Heart left ventricle (tissue), 13 donors: ENCODE measurements at regions not wholly inside any gene's neighbourhood (a gene's known extent, or its start where the extent isn't known, plus 50 kb on each side); places are given as distances from the start of the nearest gene placed in this dataset.
"Not testable (repeated sequence)": the region's sequence is repeated elsewhere in the genome, so short reads cannot be mapped to it uniquely, and the experiment has no call there.

Experiments
- POLR2A ChIP-seq, 2 donors: fragments of 450-650 bp; IDR thresholded peaks; one replicate each; pipeline ENCODE4 v1.6.1; 2017; ENCODE audit warnings: antibody characterized with exemption in 2 of 2, mild to moderate bottlenecking in 2 of 2, moderate library complexity in 2 of 2
- TF ChIP-seq, protein P1 (sequence below), 12 donors: fragments of 200-600 bp; sonication (generic) in 4 of 12; IDR thresholded peaks; one replicate each; pipeline versions ENCODE4 v1.5.0 to v1.8.0; 2018 to 2022; ENCODE audit warnings: antibody characterized with exemption in 12 of 12, mild to moderate bottlenecking in 5 of 12
- donor health status: ischemic (EF 13 %, LVEDD 7.1; RV severe dilation, severe dysfunction).
- donor health status: DM: no; HTN: yes; CAD: no.
- donor health status: DM: no; HTN: no; CAD: no.
- donor health status: ischemic (EF 25% LVEDD 6.9; RV normal size, moderate dysfunction).
- donor health status: ischemic (EF 25% LVEDD 5.7; RV mildly dilated, moderate dysfunction).
- donor health status: ischemic (EF 35%, LVEDD 5.7; RV mildly dilated, moderate dysfunction).
- donor health status: nonischemic (EF 11% LVEDD 7.7; RV severe dilation, severe dysfunction).
- donor health status: DM: yes; HTN: yes; CAD: no.
- donor health status: PGD.
- donor health status: ischemic (EF 29% LVEDD 5.4; RV normal size, mild dysfunction).
- donor health status: nonischemic (EF 23%, LVEDD 6.1; RV moderate dilation, normal function).

DNA sequence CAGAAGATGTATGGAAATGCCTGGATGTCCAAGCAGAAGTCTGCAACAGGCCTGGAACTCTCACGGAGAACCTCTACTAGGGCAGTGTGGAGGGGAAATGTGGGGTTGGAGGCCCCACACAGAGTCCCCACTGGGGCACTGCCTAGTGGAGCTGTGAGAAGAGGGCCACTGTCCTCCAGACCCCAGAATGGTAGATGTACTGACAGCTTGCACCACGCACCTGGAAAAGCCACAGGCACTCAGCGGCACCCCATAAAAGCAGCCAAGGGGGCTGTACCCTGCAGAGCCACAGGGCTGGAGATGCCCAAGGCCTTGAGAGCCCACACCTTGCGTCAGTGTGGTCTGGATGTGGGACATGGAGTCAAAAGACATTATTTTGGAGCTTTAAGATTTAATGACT is 177.3 kb upstream of the C14orf180 start:
- TF ChIP-seq, protein P1, sequence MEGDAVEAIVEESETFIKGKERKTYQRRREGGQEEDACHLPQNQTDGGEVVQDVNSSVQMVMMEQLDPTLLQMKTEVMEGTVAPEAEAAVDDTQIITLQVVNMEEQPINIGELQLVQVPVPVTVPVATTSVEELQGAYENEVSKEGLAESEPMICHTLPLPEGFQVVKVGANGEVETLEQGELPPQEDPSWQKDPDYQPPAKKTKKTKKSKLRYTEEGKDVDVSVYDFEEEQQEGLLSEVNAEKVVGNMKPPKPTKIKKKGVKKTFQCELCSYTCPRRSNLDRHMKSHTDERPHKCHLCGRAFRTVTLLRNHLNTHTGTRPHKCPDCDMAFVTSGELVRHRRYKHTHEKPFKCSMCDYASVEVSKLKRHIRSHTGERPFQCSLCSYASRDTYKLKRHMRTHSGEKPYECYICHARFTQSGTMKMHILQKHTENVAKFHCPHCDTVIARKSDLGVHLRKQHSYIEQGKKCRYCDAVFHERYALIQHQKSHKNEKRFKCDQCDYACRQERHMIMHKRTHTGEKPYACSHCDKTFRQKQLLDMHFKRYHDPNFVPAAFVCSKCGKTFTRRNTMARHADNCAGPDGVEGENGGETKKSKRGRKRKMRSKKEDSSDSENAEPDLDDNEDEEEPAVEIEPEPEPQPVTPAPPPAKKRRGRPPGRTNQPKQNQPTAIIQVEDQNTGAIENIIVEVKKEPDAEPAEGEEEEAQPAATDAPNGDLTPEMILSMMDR (IDR thresholded peaks at IDR 0.05) = not testable (repeated sequence)
- TF ChIP-seq POLR2A (IDR thresholded peaks at IDR 0.05) = not testable (repeated sequence)
